Left ventricle myocardium inferior (tissue), 1 donor: ENCODE measurements at regions not wholly inside any gene's neighbourhood (a gene's known extent, or its start where the extent isn't known, plus 50 kb on each side); places are given as distances from the start of the nearest gene placed in this dataset.
"Not testable (repeated sequence)": the region's sequence is repeated elsewhere in the genome, so short reads cannot be mapped to it uniquely, and the experiment has no call there.

Source experiments
- DNase-seq: peaks from one replicate; pipeline ENCODE4 v3.0.0-alpha.2; 2020
- H3K27ac ChIP-seq: fragments of 200-600 bp; replicated peaks from 2 replicates; pipeline ENCODE4 v1.8.0; 2021
- H3K27me3 ChIP-seq: fragments of 200-600 bp; 2 replicates; pipeline ENCODE4 v1.8.0; 2021; ENCODE audit warnings: low read depth
- H3K36me3 ChIP-seq: fragments of 200-600 bp; 2 replicates; pipeline ENCODE4 v1.8.0; 2021
- H3K4me1 ChIP-seq: fragments of 200-600 bp; 2 replicates; pipeline ENCODE4 v1.8.0; 2021
- H3K4me3 ChIP-seq: fragments of 200-600 bp; 2 replicates; pipeline ENCODE4 v1.8.0; 2021; ENCODE audit warnings: mild to moderate bottlenecking, moderate library complexity
- H3K9me3 ChIP-seq: fragments of 200-600 bp; replicated peaks from 2 replicates; pipeline ENCODE4 v1.8.0; 2021
- intact Hi-C: fragments of 100-400 bp; cut with micrococcal nuclease; formaldehyde crosslinking; loops from one replicate; pipeline ENCODE4 v1.11.0; 2022
- TF ChIP-seq, protein P1 (sequence below): fragments of 200-600 bp; IDR thresholded peaks from 2 replicates; pipeline ENCODE4 v1.8.0; 2021; ENCODE audit warnings: antibody characterized with exemption, mild to moderate bottlenecking, borderline replicate concordance
- donor health status: DM: no; HTN: yes; CAD: no; lungs with severe emphysema.

DNA sequence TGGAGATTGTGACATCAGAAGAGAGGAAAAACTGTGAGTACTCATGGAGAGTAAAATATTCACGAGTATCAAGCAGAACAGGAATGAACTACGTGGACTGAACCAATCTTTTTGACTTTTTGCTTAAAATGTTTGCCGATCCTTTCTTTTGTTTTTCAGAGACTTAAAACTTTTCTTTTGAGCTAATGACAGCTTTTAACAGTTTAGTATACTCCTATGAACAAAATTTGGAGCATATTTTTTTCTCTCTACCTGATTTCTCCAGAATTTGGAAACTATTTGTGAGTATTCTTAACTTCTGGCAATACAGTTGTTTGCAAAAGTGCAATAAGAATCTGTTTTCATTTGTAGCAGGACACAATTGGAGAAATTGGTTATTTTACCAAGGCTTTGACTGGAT is 786.3 kb downstream of the SORCS1 start:
- no peaks in the 10 kb centered on the region for H3K36me3 ChIP-seq
- TF ChIP-seq, protein P1, sequence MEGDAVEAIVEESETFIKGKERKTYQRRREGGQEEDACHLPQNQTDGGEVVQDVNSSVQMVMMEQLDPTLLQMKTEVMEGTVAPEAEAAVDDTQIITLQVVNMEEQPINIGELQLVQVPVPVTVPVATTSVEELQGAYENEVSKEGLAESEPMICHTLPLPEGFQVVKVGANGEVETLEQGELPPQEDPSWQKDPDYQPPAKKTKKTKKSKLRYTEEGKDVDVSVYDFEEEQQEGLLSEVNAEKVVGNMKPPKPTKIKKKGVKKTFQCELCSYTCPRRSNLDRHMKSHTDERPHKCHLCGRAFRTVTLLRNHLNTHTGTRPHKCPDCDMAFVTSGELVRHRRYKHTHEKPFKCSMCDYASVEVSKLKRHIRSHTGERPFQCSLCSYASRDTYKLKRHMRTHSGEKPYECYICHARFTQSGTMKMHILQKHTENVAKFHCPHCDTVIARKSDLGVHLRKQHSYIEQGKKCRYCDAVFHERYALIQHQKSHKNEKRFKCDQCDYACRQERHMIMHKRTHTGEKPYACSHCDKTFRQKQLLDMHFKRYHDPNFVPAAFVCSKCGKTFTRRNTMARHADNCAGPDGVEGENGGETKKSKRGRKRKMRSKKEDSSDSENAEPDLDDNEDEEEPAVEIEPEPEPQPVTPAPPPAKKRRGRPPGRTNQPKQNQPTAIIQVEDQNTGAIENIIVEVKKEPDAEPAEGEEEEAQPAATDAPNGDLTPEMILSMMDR: no peak
- H3K4me3 ChIP-seq: no peak overlapping the region
- no peaks in the 10 kb centered on the region for H3K4me1 ChIP-seq
- peaks cover 24% of the 10 kb centered on the region for H3K9me3 ChIP-seq
- no peaks in the 10 kb centered on the region for H3K27me3 ChIP-seq
- intact Hi-C loops: no loop called here
- no peak for DNase-seq
- no peak overlapping the region for H3K27ac ChIP-seq

- Histone ChIP-seq H3K9me3 (no peaks in the 10 kb centered on the region), H3K27ac (no peak overlapping the region), H3K4me3 (no peak overlapping the region), H3K27me3 (no peaks in the 10 kb centered on the region), H3K4me1 (no peaks in the 10 kb centered on the region), H3K36me3 (no peaks in the 10 kb centered on the region)
- TF ChIP-seq, protein P1: no peak
- DNase-seq: no peak
- intact Hi-C loops: no loop called here
These were observed 793.8 kb downstream of the SORCS1 start for GRCh38 chr10:106370751-106371150.

DNA sequence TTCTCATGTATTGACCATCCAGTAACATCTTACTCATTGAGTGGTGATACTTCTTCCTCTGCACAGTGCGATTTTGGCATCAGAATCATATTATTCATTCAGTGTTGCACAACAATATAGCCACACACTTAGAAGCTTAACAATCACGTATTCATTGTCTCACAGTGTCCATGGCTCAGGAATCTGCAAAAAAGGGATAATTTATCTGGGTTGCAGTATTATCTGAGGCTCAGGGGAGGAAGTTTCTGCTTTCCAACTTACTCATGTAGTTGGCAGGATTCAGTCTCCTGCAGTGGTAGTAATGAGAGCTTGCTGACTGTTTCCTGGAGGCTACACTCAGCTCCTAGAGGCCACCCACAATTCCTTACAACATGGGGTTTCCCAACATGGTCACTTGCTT is 803.6 kb downstream of the SORCS1 start:
- TF ChIP-seq, protein P1: no peak
- no peaks in the 10 kb centered on the region for H3K4me1 ChIP-seq
- H3K27ac ChIP-seq: no peak overlapping the region
- intact Hi-C loops: no loop called here
- H3K4me3 ChIP-seq: no peak overlapping the region
- DNase-seq: no peak
- no peaks in the 10 kb centered on the region for H3K9me3 ChIP-seq
- H3K36me3 ChIP-seq: no peaks in the 10 kb centered on the region
- no peaks in the 10 kb centered on the region for H3K27me3 ChIP-seq

DNA sequence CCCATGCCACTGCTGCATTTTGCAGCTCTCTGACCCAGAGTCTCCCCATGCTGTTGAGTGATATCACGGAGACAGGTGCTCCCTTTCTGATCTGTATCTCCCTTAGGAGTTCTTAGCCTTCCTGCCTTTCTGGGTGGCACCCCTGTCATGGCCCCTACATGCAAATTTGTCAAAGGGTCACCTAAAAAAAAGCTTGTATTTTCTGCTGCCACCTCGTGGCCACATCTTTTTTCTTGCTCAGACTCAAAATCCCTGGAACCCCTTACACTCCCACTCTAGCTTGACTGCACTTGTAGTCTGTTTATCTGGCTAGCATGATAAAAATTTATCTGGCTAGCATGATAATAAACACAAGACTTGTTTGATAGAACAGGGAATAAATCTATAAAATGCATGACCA is 809.1 kb downstream of the SORCS1 start:
- no peak for DNase-seq
- no peaks in the 10 kb centered on the region for H3K27me3 ChIP-seq
- intact Hi-C loops: no loop called here

GRCh38 chr10:106348933-106349332 is 815.6 kb downstream of the SORCS1 start:
- Histone ChIP-seq H3K4me1 (no peaks in the 10 kb centered on the region), H3K4me3 (no peak overlapping the region), H3K9me3 (no peaks in the 10 kb centered on the region), H3K27ac (no peak overlapping the region), H3K36me3 (no peaks in the 10 kb centered on the region), H3K27me3 (no peaks in the 10 kb centered on the region)
- TF ChIP-seq, protein P1: no peak
- DNase-seq: no peak
- intact Hi-C loops: no loop called here

More for the DNA sequence above, 809.1 kb downstream of the SORCS1 start:
- H3K4me1 ChIP-seq: no peaks in the 10 kb centered on the region
- TF ChIP-seq, protein P1: no peak
- H3K9me3 ChIP-seq: no peaks in the 10 kb centered on the region
- H3K36me3 ChIP-seq: no peaks in the 10 kb centered on the region
- H3K4me3 ChIP-seq: no peak overlapping the region
- no peak overlapping the region for H3K27ac ChIP-seq

- DNase-seq: no peak
- intact Hi-C loops: no loop called here
- H3K4me3 ChIP-seq: no peak overlapping the region
- no peaks in the 10 kb centered on the region for H3K9me3 ChIP-seq
- TF ChIP-seq, protein P1: no peak
- H3K27ac ChIP-seq: no peak overlapping the region
- H3K36me3 ChIP-seq: no peaks in the 10 kb centered on the region
- no peaks in the 10 kb centered on the region for H3K4me1 ChIP-seq
- H3K27me3 ChIP-seq: no peaks in the 10 kb centered on the region
These were observed 817.0 kb downstream of the SORCS1 start for GRCh38 chr10:106347547-106347946.

GRCh38 chr10:106343539-106343938 is 821.0 kb downstream of the SORCS1 start:
- H3K9me3 ChIP-seq, H3K4me1 ChIP-seq, H3K27ac ChIP-seq, H3K36me3 ChIP-seq, H3K4me3 ChIP-seq, intact Hi-C loops, H3K27me3 ChIP-seq, DNase-seq: not testable (repeated sequence)
